ENCODE measurements at regions not wholly inside any gene's neighbourhood (a gene's known extent, or its start where the extent isn't known, plus 50 kb on each side); places are given as distances from the start of the nearest gene placed in this dataset.

- H3K27ac ChIP-seq (ENCODE audit: insufficient read depth, low read depth, low read length): no peak overlapping the region
- FAIRE-seq (no peak), DNase-seq (ENCODE audit: low read depth, low spot score) (no peak)
- H3K9me1 ChIP-seq (replicated peaks; ENCODE audit: control insufficient read depth, extremely low read depth, insufficient read depth, low read length): no peaks in the 10 kb centered on the region
- H4K20me1 ChIP-seq (replicated peaks; ENCODE audit: control insufficient read depth, extremely low read depth, insufficient read depth, low read length): no peaks in the 10 kb centered on the region
- TF ChIP-seq GATA2 (IDR thresholded peaks at IDR 0.05; ENCODE audit: insufficient read depth, insufficient read length, low read depth, low read length) (no peak), EZH2 (IDR thresholded peaks at IDR 0.05; ENCODE audit: borderline replicate concordance, low read depth, low read length, severe bottlenecking) (no peak), MAX (IDR thresholded peaks at IDR 0.05; ENCODE audit: insufficient read depth, insufficient read length) (no peak), FOS (IDR thresholded peaks at IDR 0.05; ENCODE audit: borderline replicate concordance, insufficient read depth, low read length) (no peak), POLR2AphosphoS5 (IDR thresholded peaks at IDR 0.05; ENCODE audit: insufficient read depth, low read depth, low read length) (no peak), MYC (IDR thresholded peaks at IDR 0.05; ENCODE audit: low read depth, low read length) (no peak), JUN (IDR thresholded peaks at IDR 0.05; ENCODE audit: borderline replicate concordance, insufficient read depth, insufficient read length, low read depth) (no peak), CTCF (IDR thresholded peaks at IDR 0.05; ENCODE audit: extremely low read depth in 1 of 2, insufficient read depth in 1 of 2, low read depth in 1 of 2, low read length in 2 of 2) (no peak), POLR2A (IDR thresholded peaks at IDR 0.05; ENCODE audit: low read depth, low read length) (no peak)
- no peak overlapping the region for H2AFZ ChIP-seq (ENCODE audit: low read depth, low read length)
- ChIA-PET POLR2A (no interaction called here), CTCF (no interaction called here)
- dilution Hi-C loops (cut with MboI; ENCODE audit: extremely low pct_ligation_motif_present, low sequenced_read_pairs): no loop called here
- peaks cover 3% of the 10 kb centered on the region for H3K9me3 ChIP-seq (replicated peaks; ENCODE audit: control insufficient read depth, insufficient read depth, low read length)
- H3K36me3 ChIP-seq (ENCODE audit: control insufficient read depth in 2 of 2, extremely low read depth in 1 of 2, insufficient read depth in 2 of 2, low read length in 2 of 2): no peaks in the 10 kb centered on the region
- no TSS peak for BruUV-seq (replicated peaks)
- no peaks in the 10 kb centered on the region for H3K27me3 ChIP-seq (ENCODE audit: control insufficient read depth in 2 of 2, insufficient read depth in 2 of 2, low read length in 2 of 2)
- no peak overlapping the region for H3K9ac ChIP-seq (replicated peaks; ENCODE audit: extremely low read depth, insufficient read depth, low read length)
- no peak overlapping the region for H3K4me2 ChIP-seq (ENCODE audit: insufficient read depth, low read length)
- no peaks in the 10 kb centered on the region for H3K79me2 ChIP-seq (ENCODE audit: control insufficient read depth, insufficient read depth, low read length)
- H3K4me1 ChIP-seq (ENCODE audit: control insufficient read depth, extremely low read depth, insufficient read depth, low read length): no peaks in the 10 kb centered on the region
- intact Hi-C loops (cut with micrococcal nuclease): no loop called here
- H3K4me3 ChIP-seq (replicated peaks in 1 of 3; ENCODE audit: insufficient read depth in 1 of 3, low read depth in 1 of 3, low read length in 3 of 3): no peak overlapping the region
These were observed 319.8 kb downstream of the ALG10 start for GRCh38 chr12:34342048-34342447.
